Activated CD4-positive, alpha-beta T cell treated with anti-CD3 and anti-CD28 coated beads, Interleukin-10, Interleukin-2, amounts not matched to agents 100 ng/mL and 50 ng/mL, durations not matched to agents 16 hours and 8 hours (primary cell): ENCODE measurements at regions not wholly inside any gene's neighbourhood (a gene's known extent, or its start where the extent isn't known, plus 50 kb on each side); places are given as distances from the start of the nearest gene placed in this dataset.
"Not testable (repeated sequence)": the region's sequence is repeated elsewhere in the genome, so short reads cannot be mapped to it uniquely, and the experiment has no call there.

Source experiments
- DNase-seq: peaks from one replicate; pipeline ENCODE4 v3.0.0-alpha.2; 2020

- DNase-seq, result not testable (repeated sequence)
Measured at GRCh38 chr2:94737736-94738342, 133.4 kb upstream of the TEKT4 start.

GRCh38 chr2:94753466-94753998, 117.7 kb upstream of the TEKT4 start:
- no peak for DNase-seq

- no peak for DNase-seq
Measured at GRCh38 chr2:94758546-94758945, 112.7 kb upstream of the TEKT4 start.

- peak; percentile 36 for DNase-seq
Measured at GRCh38 chr2:94759211-94759610, 112.0 kb upstream of the TEKT4 start.

- DNase-seq, result no peak
Measured at GRCh38 chr2:94762600-94762999, 108.6 kb upstream of the TEKT4 start.

DNA sequence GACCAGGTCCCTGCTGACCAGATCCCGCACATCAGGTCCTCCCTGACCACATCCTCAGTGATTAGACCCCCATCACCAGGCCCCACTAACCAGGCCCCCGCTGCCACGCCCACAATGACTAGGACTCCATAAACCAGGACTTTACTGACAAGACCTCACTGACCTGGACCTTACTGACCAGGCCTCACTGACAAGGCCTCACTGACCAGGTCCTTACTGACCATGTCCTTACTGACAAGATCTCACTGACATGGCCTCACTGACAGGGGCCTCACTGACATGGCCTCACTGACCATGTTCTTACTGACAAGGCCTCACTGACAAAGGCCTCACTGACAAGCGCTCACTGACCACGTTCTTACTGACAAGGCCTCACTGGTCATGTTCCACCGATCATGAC, 107.9 kb upstream of the TEKT4 start:
- DNase-seq, result no peak

GRCh38 chr2:94764331-94764730, 106.9 kb upstream of the TEKT4 start:
- peak; percentile 37 for DNase-seq

DNA sequence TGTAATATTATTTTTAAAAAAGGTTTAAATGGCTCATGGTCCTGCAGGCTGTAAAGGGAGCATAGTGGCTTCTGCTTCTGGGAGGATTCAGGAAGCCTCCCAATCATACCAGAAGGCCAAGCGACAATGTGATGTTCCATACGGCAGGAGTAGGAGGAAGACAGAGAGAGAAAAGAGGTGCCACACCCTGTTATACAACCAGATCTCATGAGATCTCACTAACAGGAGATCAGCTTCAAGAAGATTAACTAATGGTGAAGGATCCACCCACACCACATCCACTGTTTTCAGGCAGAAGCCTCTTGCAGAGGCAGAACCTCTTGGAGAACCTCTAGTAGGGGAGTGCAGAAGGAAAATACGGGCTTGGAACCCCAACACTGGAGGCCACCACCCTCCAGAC, 103.9 kb upstream of the TEKT4 start:
- no peak for DNase-seq

DNA sequence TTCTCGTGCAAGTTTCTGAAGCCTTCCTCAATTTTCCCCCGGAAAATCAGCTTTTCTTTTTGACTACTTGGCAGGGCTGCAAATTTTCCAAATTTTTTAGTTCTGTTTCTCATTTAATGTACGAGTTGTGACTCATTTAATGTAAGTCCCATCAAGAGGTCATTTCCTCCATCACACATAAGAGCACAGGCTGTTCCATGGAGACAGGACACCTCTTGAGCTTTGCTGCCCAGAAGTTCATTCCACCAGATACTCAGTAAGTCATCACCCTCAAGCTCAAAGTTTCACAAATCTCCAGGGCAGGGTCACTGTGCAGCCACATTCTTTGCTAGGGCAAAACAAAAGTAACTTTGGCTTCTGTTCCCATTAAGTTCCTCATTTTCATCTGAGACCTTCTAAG, 101.5 kb upstream of the TEKT4 start:
- no peak for DNase-seq

DNA sequence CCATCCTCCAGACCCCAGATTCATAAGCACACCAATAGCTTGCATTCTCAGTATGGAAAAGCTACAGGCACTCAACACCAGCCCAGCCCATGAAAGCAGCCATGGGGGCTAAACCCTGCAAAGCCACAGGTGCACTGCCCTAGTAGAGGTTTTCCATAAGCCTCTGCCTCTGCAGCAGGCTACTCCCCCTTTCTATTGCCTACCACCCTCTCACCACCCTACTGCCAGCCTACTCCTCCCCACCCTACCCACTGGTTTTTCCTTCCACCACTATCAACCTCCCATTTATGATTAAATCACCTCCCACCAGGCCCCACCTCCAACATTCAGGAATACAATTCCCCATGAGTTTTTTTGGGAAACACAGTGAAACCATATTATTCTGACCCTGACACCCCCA, 96.4 kb upstream of the TEKT4 start:
- no peak for DNase-seq

- no peak for DNase-seq
Measured at GRCh38 chr2:94776036-94776435, 95.2 kb upstream of the TEKT4 start.

GRCh38 chr2:94785105-94785504, 86.1 kb upstream of the TEKT4 start:
- not testable (repeated sequence) for DNase-seq

DNA sequence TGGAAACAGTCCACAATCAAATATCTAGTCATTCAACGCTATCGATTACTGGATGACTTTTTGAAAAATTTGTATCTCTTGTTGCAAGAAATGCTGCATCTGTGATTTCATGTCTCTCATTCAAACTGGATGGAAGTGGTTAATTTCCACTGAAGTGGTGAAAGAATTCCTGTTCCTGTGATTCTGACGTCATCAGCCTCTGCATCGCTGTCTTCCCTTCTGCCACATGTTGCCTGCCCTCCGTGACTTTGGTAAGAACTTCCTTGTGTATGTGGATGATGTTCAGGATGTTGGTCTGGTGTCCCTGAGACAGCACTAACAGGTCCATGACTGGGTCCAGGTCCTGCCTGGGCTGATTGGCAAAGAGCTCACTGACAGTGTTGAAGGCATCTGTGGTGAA, 84.8 kb upstream of the TEKT4 start:
- DNase-seq, result not testable (repeated sequence)

DNA sequence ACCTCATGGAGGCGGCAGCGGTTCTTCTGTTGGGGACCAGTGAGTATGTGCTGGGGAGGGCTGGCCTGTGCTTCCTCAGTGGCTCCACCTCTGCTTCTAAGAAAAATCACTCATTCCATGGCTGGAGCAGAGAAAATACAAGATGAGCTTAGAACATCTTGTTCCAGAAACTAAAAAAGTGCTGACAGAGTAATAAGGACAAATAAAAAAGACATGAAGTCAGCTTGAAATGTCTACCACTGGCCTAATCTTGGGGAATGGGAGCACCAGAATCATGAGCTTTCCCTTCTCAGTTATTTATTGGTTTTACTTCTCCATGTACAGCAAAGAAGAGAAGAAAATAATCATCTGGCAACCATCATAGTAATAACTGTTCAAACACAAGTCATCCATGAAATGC, 81.1 kb upstream of the TEKT4 start:
- DNase-seq, result not testable (repeated sequence)

DNA sequence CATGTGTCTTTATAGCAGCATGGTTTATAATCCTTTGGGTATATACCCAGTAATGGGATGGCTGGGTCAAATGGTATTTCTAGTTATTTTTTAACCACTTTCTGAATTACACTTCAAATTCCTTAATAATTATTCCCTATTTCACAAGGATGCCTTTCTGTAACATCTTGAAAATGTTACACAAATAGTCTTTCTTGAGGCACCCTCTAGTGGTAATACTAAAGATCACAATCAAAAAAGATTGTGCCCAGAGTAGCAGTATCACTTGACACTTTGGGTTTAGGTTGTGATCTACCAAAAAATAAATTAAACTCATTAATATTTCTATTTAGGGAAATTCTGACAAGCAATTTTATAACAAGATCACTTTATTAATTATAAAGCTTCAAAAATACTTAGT, 74.0 kb upstream of the TEKT4 start:
- DNase-seq, result peak; percentile 4
